GM03348 (cell line): ENCODE measurements at regions not wholly inside any gene's neighbourhood (a gene's known extent, or its start where the extent isn't known, plus 50 kb on each side); places are given as distances from the start of the nearest gene placed in this dataset.

Experiments
- DNase-seq: peaks from one replicate; pipeline ENCODE4 v3.0.0; 2012; ENCODE audit warnings: low spot score

GRCh38 chr20:4070323-4071177 is 55.2 kb upstream of the RNF24 start:
- DNase-seq = no peak

GRCh38 chr20:4069751-4070150 is 54.4 kb upstream of the RNF24 start:
- no peak for DNase-seq

GRCh38 chr20:4068708-4069107 is 53.4 kb upstream of the RNF24 start:
- no peak for DNase-seq

GRCh38 chr20:4067600-4068261 is 52.4 kb upstream of the RNF24 start:
- DNase-seq = peak; percentile 79

GRCh38 chr20:4066551-4066950 is 51.2 kb upstream of the RNF24 start:
- DNase-seq = no peak

- DNase-seq = peak; percentile 45
Measured at GRCh38 chr20:4065391-4065844, 50.1 kb upstream of the RNF24 start.
